ENCODE measurements at regions not wholly inside any gene's neighbourhood (a gene's known extent, or its start where the extent isn't known, plus 50 kb on each side); places are given as distances from the start of the nearest gene placed in this dataset.
"Not testable (repeated sequence)": the region's sequence is repeated elsewhere in the genome, so short reads cannot be mapped to it uniquely, and the experiment has no call there.

DNA sequence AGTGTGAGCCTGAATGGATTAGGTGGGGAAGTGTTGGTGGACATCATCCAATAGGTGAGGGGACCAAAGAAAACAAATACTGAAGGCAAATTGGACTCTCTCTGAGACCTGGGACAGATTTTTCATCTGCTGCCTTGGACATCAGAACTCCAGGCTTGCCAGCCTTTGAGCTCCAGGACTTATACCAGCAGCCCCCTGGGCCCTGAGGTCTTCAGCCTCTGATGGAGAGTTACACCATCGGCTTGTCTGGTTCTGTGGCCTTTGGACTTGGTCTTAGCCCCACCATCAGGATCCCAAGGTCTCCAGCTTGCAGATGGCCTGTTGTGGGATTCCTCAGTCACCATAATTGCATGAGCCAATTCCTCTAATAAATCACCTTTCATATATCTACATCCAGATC, 80.8 kb upstream of the SLC8A3 start:
- no peak for DNase-seq (ENCODE audit: low spot score)

DNA sequence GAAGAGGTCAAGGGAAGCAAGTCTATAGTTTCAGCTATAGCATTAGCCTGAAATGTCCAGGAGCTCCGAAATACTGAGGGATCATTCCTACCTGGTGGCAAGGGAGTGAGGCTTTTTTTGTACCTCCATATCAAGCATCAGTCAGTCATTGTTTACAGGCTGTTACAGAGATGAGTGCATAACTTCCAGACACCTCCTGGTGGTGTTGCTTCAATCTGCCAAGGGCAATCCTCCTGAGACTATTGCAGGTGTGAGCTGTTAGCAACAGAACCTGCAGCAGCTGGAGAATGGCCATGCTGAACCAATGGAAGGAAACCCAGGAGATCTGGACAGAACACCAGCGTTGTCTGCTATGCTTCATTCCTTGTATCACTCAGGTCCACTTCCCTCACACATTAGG, 80.0 kb upstream of the SLC8A3 start:
- no peak for DNase-seq (ENCODE audit: low spot score)

DNA sequence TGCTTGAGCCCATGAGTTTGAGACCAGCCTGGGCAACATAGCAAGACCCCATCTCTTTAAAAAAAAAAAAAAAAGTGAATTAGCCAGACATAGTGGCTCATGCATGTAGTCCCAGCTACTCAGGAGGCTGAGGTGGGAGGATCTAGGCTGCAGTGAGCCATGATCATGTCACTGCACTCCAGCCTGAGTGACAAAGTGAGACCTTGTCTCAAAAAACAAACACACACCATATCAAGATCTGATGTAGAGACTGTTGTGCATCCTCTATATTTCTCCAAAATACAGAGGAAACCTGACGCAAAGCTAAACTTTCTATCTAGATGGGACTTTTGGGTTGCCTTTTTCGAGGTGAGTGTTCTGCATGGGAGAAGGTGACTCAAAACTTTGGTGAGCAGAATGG, 77.4 kb upstream of the SLC8A3 start:
- no peak for DNase-seq (ENCODE audit: low spot score)

DNA sequence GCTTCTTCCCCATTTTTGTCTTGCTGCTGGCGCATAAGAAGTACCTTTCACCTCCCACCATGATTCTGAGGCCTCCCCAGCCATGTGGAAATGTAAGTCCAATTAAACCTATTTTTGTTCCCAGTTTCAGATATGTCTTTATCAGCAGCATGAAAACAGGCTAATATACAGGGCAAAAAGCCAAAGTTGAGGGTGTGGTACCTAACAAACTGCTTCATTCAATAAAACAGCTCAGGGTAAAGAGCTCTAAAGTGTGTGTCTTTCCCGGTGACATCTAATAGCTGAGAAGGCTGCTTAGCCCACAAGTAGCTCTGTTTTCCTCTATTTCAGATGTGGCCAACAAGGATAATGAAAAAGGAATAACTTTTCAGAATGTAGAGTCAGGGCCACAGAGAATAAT, 76.7 kb upstream of the SLC8A3 start:
- DNase-seq (ENCODE audit: low spot score), result no peak

DNA sequence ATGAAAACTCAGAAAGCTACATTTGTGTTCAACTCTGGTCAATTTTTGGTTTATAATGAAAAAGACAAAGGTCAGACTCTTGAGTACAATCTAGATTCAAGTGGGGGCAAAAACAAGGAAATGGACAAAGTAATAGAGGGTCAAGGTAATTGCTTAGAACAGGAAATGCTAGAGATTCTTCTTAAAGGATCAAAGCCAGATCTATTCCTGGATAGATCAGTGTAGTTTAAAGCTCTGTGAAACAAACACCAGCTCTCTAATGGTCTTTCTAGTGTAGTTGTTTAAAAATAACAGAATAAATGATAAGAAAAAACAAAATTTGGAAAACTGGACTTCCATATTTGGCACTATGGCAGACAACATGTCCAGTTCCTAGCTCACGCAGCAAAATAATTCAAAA, 70.7 kb upstream of the SLC8A3 start:
- no peak for DNase-seq (ENCODE audit: low spot score)

DNA sequence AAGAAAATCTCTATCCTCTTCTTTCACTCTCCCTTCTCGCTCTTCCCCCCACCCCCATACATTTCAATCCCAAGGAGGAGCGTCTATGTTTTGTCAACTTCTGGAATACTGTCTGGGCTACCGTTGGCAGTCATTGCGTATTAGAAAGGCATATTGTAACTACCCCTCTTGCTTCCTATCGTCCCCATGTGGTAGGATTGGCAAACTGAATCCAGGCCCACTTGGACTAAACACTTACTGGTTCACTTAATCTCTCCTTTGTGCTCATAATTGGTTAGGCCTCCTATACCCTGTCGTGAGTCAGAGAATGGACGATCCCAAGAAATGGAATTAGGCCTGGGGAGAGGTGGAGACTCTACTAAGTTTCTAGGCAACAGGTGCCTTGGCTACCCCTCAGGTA, 68.8 kb upstream of the SLC8A3 start:
- peak; percentile 16 for DNase-seq (ENCODE audit: low spot score)

DNA sequence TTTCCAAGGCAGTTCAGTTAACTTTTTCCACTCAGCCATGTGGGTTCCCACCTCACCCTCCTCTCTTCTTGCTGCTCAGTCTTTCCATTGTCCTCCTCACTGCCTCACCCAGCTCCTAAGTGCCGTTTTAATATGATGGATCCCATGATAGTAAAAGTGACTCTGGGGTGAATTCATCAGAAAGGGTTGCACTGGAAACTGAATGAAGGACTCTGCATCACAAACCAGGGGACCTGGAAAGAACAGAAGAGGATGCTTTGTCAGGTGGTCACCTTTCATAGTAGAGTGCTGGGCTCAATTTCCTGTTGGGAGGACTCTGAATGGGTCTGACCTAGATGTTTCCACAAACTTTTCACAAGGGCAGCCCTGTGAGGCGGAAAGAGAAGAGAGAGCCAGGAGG, 67.8 kb upstream of the SLC8A3 start:
- DNase-seq (ENCODE audit: low spot score), result no peak

DNA sequence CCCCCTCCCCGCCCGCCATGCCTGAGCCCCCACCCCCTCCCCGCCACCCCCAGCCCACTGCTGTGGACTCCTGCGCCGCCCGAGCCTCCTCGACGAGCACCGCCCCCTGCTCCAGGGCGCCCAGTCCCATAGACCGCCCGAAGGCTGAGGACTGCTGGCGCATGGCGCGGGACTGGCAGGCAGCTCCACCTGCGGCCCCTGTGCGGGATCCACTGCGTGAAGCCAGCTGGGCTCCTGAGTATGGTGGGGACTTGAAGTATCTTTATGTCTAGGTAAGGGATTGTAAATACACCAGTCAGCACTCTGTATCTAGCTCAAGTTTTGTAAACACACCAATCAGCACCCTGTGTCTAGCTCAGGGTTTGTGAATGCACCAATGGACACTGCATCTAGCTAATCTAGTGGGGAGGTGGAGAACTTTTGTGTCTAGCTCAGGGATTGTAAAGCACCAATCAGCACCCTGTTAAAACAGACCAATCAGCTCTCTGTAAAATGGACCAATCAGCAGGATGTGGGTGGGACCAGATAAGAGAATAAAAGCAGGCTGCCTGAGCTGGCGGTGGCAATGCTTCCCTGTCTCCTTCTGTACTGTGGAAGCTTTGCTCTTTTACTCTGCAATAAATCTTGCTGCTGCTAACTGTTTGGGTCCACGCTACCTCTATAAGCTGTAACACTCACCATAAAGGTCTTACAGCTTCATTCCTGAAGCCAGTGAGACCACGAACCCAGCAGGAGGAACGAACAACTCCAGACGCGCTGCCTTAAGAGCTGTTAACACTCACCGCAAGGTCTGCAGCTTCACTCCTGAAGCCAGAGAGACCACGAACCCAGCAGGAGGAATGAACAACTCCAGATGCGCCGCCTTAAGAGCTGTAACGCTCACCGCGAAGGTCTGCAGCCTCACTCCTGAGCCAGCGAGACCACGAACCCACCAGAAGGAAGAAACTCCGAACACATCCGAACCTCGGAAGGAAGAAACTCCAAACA, 66.6 kb upstream of the SLC8A3 start:
- DNase-seq (ENCODE audit: low spot score), result peak; percentile 18

DNA sequence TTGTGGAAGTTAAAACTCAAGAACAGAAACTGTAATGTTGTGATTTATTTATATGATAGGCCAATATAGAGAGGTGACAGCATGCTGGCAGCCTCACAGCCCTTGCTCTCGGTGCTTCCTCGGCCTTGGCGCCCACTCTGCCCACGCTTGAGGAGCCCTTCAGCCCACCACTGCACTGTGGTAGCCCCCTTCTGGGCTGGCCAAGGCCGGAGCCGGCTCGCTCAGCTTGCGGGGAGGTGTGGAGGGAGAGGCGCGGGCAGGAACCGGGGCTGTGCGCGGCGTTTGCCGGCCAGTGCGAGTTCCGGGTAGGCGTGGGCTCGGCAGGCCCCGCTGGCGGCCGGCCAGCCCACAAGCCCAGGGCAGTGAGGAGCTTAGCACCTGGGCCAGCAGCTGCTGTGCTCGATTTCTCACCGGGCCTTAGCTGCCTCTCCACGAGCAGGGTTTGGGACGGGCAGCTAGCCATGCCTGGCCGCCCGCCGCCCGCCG, 65.8 kb upstream of the SLC8A3 start:
- DNase-seq (ENCODE audit: low spot score), result peak; percentile 68

DNA sequence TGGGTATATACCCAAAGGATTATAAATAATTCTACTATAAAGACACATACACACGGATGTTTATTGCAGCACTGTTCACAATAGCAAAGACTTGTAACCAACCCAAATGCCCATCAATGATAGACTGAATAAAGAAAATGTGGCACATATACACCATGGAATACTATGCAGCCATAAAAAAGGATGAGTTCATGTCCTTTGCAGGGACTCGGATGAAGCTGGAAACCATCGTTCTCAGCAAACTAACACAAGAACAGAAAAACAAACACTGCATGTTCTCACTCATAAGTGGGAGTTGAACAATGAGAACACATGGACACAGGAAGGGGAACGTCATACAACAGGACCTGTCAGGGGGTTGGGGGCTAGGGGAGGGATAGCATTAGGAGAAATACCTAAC, 64.8 kb upstream of the SLC8A3 start:
- not testable (repeated sequence) for DNase-seq (ENCODE audit: low spot score)

DNA sequence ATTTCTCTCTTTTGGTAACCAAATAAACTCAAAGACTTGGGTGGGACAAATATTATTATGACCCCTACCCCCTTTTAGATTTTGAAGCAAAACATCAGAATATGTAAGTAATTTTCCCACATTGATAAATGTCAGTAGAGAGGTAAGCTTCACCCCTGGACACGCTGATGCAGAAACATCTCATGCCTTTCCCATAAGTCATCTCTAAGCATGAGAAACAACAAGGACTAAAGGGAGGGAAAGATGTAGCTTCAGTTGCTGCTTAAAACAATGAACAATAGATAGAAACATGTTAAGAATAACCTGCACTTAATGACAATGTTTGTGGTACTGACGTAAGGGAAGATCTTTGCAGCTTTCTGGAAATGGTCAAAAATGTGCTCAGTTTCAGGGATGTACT, 56.3 kb upstream of the SLC8A3 start:
- no peak for DNase-seq (ENCODE audit: low spot score)

DNA sequence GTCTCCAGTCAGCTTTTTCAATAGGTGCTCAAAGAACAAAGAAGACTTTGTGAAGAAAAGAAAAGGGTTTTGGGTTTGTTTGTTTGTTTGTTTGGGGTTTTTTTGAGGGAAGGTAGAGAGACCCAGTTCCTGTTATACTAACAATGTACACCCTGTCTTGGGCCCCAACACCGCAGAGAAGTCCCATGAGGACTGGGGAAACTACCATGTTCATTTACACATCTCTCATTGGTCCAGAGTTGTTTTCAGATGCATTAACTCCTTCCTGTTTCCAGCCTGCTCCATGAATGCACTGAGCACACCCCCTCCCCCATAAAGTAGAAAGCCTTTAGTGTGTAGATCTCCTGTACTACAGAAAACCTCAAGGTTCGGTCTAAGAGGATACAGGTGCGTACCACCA, 51.1 kb upstream of the SLC8A3 start:
- DNase-seq (ENCODE audit: low spot score), result no peak

DNA sequence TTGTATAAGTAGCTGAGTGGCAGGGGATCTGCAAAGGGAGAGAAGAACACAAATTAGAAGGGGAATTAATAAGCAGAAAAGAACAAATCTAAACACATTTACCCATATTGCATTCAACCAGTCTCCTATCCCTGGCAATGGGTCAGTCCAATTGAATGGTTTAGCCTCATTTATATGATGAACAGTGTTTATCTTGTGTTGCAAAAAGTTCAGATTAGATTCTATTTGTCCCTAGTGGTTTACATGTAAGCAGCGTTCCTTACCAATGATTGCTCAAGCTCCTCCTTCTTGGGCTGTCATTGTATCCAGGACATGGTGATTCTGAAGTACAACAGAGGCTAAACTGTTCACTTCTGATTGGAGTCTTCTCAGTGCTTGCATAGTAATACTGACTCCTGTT, 49.9 kb upstream of the SLC8A3 start:
- DNase-seq (ENCODE audit: low spot score), result not testable (repeated sequence)

Measured in RKO (cell line).